CD4-positive, alpha-beta T cell treated with Interleukin-10 for 1 hour (primary cell): ENCODE measurements at regions not wholly inside any gene's neighbourhood (a gene's known extent, or its start where the extent isn't known, plus 50 kb on each side); places are given as distances from the start of the nearest gene placed in this dataset.

Experiments
- DNase-seq: peaks from one replicate; pipeline ENCODE4 v3.0.0-alpha.2; 2020

GRCh38 chr1:4017636-4018365, 117.7 kb upstream of the C1orf174 start:
- DNase-seq, result no peak

- no peak for DNase-seq
Observed at GRCh38 chr1:4018466-4019146, 118.5 kb upstream of the C1orf174 start.

GRCh38 chr1:4019147-4019521, 119.1 kb upstream of the C1orf174 start:
- no peak for DNase-seq

- DNase-seq, result no peak
Observed at GRCh38 chr1:4019606-4020331, 119.7 kb upstream of the C1orf174 start.

- no peak for DNase-seq
Observed at GRCh38 chr1:4020449-4020848, 120.4 kb upstream of the C1orf174 start.

GRCh38 chr1:4021136-4021973, 121.3 kb upstream of the C1orf174 start:
- no peak for DNase-seq

- DNase-seq, result no peak
Observed at GRCh38 chr1:4021974-4022268, 121.8 kb upstream of the C1orf174 start.

GRCh38 chr1:4022715-4023114, 122.6 kb upstream of the C1orf174 start:
- DNase-seq, result no peak

- no peak for DNase-seq
Observed at GRCh38 chr1:4023678-4024077, 123.6 kb upstream of the C1orf174 start.

GRCh38 chr1:4024811-4025210, 124.7 kb upstream of the C1orf174 start:
- DNase-seq, result no peak

GRCh38 chr1:4025752-4026151, 125.7 kb upstream of the C1orf174 start:
- DNase-seq, result no peak

GRCh38 chr1:4027008-4027407, 126.9 kb upstream of the C1orf174 start:
- no peak for DNase-seq

GRCh38 chr1:4027492-4028138, 127.5 kb upstream of the C1orf174 start:
- no peak for DNase-seq

- no peak for DNase-seq
Observed at GRCh38 chr1:4028139-4028501, 128.0 kb upstream of the C1orf174 start.

- DNase-seq, result no peak
Observed at GRCh38 chr1:4029376-4029775, 129.3 kb upstream of the C1orf174 start.

GRCh38 chr1:4032571-4032970, 132.5 kb upstream of the C1orf174 start:
- no peak for DNase-seq

GRCh38 chr1:4033129-4033676, 133.1 kb upstream of the C1orf174 start:
- no peak for DNase-seq

GRCh38 chr1:4033713-4034112, 133.6 kb upstream of the C1orf174 start:
- no peak for DNase-seq

GRCh38 chr1:4034318-4034887, 134.3 kb upstream of the C1orf174 start:
- DNase-seq, result no peak

- no peak for DNase-seq
Observed at GRCh38 chr1:4044967-4045366, 144.9 kb upstream of the C1orf174 start.

GRCh38 chr1:4045397-4046010, 145.4 kb upstream of the C1orf174 start:
- no peak for DNase-seq
